Limb (tissue), 2 donors: ENCODE measurements at regions not wholly inside any gene's neighbourhood (a gene's known extent, or its start where the extent isn't known, plus 50 kb on each side); places are given as distances from the start of the nearest gene placed in this dataset.
"Not testable (repeated sequence)": the region's sequence is repeated elsewhere in the genome, so short reads cannot be mapped to it uniquely, and the experiment has no call there.

Source experiments
- DNase-seq, 2 donors: peaks; one replicate each; pipeline ENCODE4 v3.0.0-alpha.2; 2016; ENCODE audit errors: extremely low spot score in 2 of 2

DNA sequence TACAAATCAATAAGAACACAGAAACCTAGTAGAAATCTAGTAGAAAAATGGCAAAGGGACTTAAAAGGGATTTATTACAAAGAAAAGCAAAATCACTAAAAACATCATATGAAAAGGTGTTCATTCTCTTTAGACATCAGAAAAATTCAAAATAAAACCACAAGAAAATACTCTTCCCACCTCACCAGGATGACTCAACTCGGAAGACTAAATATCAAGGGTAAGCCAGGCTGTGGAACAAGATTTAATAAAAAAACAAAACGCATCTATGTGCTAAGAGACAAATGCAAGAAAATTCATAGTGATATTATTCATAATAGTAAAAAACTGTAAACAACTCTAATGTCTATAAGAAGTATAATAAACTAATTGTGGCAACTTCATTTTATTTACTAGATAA, 181.6 kb upstream of the GHR start:
- DNase-seq, result no peak

GRCh38 chr5:42242210-42242609, 181.0 kb upstream of the GHR start:
- DNase-seq, result no peak

GRCh38 chr5:42242881-42243485, 180.3 kb upstream of the GHR start:
- peak in 1 of 2 donors; percentile 9 for DNase-seq

DNA sequence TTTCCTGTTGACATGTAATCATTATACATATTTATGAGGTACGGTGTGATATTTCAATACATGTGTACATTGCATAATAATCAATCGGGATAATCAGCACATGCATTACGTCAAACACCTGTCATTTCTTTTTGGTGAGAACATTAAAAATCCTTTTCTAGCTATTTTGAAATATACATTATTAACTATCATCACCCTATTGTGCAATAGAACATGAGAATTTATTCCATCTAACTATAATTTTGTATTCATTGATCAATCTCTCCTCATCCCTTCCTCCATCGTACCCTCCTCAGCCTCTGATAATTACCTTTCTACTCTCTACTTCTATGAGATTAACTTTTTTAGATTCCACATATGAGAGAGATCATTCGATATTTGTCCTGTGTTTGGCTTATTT, 170.9 kb upstream of the GHR start:
- DNase-seq, result no peak

DNA sequence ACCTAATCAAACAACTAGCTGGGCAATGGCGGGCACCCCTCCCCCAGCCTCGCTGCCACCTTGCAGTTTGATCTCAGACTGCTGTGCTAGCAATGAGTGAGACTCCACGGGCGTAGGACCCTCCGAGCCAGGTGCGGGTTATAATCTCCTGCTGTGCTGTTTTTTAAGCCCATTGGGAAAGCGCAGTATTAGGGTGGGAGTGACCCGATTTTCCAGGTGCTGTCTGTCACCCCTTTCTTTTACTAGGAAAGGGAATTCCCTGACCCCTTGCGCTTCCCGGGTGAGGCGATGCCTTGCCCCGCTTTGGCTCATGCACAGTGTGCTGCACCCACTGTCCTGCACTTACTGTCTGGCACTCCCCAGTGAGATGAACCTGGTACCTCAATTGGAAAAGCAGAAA, 163.3 kb upstream of the GHR start:
- DNase-seq, result not testable (repeated sequence)

- no peak for DNase-seq
Observed at GRCh38 chr5:42267091-42267490, 156.1 kb upstream of the GHR start.

DNA sequence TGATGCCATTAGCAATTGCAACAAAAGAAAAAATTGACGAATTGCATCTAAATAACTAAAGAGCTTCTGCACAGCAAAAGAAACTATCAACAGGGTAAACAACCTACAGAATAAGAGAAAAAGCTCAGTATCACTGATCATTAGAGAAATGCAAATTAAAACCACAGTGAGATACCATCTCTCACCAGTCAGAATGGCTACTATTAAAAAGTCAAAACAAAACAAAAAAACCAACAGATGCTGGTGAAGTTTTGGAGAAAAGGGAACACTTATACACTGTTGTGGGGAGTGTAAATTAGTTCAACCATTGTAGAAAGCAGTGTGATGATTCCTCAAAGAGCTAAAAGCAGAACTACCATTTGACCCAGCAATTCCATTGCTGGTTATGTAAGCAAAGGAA, 155.1 kb upstream of the GHR start:
- DNase-seq, result not testable (repeated sequence)

DNA sequence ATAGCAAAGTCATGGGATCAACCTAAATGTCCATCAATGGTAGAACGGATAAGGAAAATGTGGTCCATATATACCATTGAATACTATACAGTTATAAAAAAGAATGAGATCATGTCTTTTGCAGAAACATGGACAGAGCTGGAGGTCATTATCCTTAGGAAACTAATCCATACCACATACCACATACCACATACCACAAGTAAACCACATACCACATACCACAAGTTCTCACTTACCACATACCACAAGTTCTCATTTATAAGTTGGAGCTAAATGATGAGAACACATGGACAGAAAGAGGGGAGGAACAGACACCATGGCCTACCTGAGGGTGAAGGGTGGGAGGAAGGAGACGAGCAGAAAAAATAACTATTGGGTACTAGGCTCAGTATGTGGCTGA, 154.6 kb upstream of the GHR start:
- no peak for DNase-seq

GRCh38 chr5:42270771-42271170, 152.5 kb upstream of the GHR start:
- peak in 1 of 2 donors; percentile 5 for DNase-seq

DNA sequence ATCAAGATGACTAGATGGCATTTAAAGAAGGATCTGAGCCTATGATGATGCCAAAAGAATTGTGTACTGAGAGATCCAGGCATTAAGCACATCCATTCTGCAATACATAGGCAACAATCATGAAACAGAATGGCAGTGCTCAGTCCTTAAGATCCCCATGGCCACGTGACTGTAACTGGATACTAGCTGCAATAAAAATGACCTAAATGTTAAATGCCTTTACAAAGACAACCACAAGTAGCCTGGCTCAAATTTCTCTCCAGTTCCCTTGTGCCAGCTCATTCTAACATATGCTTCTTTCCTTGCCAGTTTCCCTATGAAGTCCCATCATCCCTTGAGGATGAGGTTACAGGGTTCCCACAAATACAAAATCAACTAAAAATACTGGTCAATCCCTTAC, 148.3 kb upstream of the GHR start:
- DNase-seq, result no peak

DNA sequence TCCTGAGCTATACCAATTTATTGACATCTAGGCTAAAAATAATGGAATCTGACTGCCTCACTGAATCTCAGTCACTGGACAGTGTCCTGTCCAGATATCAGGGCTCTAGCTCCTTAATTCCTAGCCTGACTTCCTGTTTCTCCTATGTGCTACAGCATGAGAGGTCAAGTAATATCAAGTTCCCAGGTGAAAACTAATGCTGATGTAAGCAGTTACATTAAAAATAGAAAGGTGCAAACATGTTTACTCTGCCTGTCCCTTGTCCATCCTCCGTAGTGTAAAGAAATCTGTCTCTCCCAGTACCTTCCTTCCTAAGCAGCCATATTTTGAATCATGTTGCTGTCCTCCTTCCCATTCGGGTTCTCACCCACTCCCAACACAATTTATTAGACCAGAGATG, 145.9 kb upstream of the GHR start:
- DNase-seq, result no peak

DNA sequence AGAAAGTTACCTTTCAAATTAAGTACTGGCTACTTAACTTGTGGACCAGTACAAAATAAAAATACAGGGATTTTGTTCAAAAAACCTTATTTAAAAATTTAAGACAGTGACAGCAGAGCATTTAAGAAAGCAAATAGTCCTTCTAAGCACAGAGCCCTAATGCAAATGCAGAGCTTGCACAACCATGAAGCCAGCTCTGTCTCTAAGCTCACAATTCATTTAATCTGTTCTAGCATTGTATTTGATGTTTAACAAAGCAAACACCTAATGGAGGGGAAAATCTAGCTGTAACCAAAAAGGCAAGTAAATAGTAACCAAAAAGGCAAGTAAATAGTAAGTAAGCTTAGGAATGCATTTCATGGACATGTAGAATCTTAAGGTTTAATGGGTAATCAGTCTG, 138.7 kb upstream of the GHR start:
- DNase-seq, result no peak

DNA sequence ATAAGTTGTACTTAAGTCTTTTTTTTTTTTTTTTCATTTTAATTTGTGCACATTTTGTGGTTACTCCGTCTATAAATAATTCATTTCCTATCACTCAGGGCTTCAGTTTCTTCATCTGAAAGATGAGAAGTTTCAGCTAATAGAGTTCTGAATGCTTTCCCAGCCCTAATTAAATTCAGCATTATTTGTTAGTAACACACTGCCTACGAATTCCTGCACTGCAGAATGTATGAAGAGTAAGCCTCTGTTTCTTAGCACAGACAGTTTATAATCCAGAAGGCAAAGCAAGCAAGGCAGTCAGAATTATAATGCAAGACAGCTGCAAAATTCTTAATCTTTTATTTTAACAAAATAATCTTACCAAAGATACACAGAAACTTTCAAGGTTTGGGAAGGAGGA, 138.0 kb upstream of the GHR start:
- DNase-seq, result no peak

- DNase-seq, result no peak
Observed at GRCh38 chr5:42300496-42300895, 122.7 kb upstream of the GHR start.

DNA sequence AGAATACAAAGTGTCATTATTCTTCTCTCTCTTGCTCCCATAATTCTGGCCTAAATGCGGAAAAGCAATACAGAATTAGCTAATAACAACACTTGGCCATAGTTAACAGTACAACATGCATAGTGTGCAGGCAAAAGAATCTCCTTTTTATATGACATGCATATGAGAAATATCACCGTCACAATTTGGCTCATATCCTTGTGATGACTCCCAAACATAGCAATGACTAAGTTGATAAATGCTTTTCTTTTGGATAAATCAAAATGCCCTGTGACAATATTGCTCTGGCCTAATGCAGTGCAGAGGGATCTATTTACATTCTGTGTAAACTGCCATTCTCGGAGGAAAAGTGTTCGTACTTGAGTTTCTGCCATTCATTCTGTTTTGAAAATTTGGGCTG, 121.9 kb upstream of the GHR start:
- DNase-seq, result no peak

DNA sequence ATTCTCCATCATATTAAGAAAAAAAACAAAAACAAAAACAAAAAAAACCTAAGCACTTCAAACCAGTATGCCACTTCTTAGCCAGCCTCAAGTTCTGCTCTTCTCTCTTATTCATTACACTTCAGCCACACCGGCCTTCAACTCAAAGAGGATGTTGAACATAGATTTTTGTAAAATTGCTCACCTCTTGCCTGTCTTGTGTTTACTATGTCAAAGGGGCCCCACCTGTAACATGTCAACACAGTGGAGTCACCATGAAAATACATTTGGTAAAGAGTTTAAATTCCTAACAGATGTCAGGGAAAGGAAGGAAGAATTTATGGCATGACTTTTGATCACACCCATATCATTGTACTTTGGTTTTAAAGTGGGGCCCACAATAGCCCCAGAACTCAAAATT, 121.1 kb upstream of the GHR start:
- no peak for DNase-seq

GRCh38 chr5:42306287-42306686, 117.0 kb upstream of the GHR start:
- DNase-seq, result no peak

DNA sequence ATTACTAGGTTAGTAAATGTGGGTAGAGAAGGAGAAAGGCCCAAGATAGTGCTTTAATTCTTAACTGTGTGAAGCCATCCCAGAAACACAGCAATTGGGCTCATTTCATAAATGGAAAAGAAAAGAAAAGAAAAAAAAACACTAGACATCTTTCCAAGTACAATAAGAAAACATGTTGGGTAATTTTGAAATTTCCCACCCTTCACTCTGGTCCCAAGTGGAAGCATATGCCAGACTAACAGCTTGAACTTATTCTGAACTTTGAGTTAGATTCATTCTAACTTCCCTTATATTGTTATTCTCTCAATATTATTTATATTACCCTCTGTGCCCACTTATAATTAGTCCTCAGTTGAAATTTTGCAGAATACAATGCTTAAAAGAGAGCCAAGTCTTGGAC, 113.4 kb upstream of the GHR start:
- no peak for DNase-seq

DNA sequence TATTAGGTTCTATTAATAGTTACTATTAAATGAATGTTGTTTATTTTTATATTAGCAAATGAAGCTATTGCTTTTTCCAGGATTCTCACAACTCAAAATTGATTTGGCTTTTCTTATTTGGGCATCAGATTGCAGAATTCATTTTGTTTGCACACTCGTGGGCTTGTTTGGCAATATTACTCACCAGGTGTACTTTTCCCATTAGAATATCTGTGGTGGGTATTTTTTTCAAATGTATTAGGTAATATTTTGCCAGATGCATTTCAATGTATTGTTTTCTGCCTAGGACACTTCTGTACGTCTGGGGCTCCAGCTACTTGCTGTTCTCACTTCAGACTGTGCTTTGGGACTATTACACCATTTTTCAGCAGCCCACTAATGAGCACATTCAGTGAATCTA, 108.0 kb upstream of the GHR start:
- no peak for DNase-seq

DNA sequence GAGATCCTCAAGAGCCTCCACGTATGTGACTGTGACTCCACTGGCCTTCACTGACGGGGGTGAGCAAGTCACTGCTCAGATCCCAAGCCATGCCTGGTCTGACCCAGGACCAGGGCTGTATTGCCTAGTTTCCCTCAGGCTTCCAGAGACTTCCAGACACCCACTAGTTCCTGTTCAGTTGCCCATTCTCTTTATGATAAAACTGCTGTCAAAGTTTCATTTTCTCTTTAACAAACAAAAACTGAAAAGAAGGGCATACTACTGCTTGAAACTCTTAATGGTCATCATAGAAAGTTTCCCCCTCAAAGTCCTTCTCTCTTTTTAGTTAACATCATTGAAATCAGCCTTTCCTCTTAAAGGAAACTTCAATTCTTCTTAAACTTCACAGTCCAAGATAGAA, 105.7 kb upstream of the GHR start:
- DNase-seq, result no peak

GRCh38 chr5:42319546-42319945, 103.7 kb upstream of the GHR start:
- DNase-seq, result not testable (repeated sequence)

DNA sequence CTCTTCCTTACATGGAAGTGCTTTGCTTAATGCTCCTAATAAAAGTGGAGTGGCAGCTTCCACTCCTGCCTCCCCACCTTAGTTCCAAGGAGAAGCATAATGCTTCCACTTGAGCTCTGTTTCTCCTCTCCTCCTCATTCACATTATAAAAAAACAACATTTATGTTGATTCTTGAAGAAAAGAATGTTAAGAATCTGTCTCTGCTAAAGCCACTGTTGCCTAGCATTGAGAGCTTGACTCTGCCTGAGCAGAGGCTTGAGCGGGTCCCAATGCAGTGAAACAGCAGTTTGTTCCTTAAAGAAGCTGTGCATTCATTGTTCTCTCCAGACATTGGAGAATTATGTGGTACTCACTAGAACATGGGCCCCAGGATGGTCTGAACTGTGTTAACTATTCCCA, 101.5 kb upstream of the GHR start:
- DNase-seq, result no peak

DNA sequence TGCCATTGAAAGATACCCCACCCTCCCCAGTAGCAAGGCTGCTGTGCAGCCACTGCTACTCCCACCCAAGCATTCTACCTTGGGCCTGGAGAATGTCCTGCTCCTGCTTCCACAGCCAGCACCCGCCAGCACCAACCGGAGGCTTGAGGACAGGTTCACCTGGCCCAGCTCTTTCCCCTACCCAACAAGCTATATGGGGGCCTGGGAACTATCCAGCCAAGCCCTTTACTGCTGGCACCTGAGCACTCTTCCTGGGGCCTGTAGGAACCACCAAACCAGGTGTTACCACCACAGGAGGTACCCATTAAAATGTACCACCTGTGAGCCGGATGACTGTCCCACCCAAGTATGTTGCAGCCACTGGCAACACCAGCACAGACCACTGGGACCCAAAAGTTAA, 86.1 kb upstream of the GHR start:
- DNase-seq, result no peak

DNA sequence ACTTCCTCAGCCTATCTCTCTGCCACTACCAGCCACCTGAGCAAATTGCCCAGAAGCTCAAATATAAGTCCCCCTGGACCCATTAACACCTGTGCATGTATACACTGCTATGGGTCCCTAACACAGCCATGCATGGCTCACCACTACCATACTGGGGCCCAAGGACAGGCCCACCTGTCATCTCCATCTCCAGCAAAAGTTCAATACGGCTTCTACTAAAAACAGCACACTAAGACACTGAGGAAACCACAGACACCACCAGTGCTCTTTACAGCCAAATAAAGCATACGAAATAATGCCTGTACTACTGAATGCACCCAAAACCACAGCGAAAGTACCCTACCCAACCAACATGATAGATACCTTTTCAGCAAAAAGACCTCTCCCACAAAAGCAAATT, 85.6 kb upstream of the GHR start:
- no peak for DNase-seq
